ENCODE measurements at regions not wholly inside any gene's neighbourhood (a gene's known extent, or its start where the extent isn't known, plus 50 kb on each side); places are given as distances from the start of the nearest gene placed in this dataset.

DNA sequence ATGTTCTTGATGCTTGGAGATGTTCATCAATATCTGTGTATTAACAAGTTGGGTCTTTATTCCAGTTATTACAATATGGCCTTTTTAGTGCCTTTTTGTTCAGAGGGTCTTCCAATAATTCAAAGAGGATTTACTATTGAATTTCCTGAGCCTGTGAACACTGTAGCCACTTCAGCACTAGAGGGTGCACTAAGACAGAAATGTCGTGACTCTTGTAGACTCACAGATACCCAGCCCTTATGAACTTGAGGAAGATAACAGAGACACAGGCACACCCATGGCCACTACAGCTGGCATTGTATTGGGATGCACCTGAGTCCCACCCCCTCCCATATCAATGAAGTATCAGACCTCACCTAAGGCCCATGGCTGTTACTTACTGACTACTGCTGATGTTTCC is 54.4 kb upstream of the ACTRT1 start:
- no peaks in the 10 kb centered on the region for H3K36me3 ChIP-seq
- no peak overlapping the region for H3K9ac ChIP-seq (ENCODE audit: low read depth in 2 of 2, low read length in 2 of 2)
- H3K4me1 ChIP-seq, result no peaks in the 10 kb centered on the region
- TF ChIP-seq, protein P1, sequence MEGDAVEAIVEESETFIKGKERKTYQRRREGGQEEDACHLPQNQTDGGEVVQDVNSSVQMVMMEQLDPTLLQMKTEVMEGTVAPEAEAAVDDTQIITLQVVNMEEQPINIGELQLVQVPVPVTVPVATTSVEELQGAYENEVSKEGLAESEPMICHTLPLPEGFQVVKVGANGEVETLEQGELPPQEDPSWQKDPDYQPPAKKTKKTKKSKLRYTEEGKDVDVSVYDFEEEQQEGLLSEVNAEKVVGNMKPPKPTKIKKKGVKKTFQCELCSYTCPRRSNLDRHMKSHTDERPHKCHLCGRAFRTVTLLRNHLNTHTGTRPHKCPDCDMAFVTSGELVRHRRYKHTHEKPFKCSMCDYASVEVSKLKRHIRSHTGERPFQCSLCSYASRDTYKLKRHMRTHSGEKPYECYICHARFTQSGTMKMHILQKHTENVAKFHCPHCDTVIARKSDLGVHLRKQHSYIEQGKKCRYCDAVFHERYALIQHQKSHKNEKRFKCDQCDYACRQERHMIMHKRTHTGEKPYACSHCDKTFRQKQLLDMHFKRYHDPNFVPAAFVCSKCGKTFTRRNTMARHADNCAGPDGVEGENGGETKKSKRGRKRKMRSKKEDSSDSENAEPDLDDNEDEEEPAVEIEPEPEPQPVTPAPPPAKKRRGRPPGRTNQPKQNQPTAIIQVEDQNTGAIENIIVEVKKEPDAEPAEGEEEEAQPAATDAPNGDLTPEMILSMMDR (IDR thresholded peaks at IDR 0.05), result no peak
- intact Hi-C loops (cut with DNase I), result loop anchor here (5.0 kb wide), 1 partner anchor 871 kb away; no protein-coding TSS in a partner anchor
- no peaks in the 10 kb centered on the region for H3K27me3 ChIP-seq
- no peak overlapping the region for H3K4me3 ChIP-seq
- no peak overlapping the region for H3K27ac ChIP-seq
- no peak for DNase-seq
- H3K9me3 ChIP-seq, result no peaks in the 10 kb centered on the region

DNA sequence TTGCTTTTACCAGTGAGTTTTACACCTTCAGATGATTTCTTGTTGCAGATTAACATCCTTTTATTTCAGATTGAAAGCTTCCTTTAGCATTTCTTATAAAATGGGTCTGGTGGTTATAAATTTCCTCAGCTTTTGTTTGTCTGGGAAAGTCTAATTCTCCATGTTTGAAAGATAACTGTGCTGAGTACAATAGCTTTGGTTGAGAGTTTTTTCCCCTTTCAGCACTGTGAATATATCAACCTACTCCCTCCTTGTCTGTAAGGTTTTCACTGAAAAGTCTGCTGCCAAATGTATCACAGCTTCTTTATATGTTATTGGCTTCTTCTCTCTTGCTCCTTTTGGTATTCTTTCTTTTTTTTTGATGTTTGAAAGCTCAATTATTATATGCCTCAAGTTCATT is 53.5 kb upstream of the ACTRT1 start:
- Histone ChIP-seq H3K36me3 (no peaks in the 10 kb centered on the region), H3K9me3 (no peaks in the 10 kb centered on the region), H3K4me1 (no peaks in the 10 kb centered on the region), H3K27me3 (no peaks in the 10 kb centered on the region), H3K27ac (no peak overlapping the region), H3K9ac (ENCODE audit: low read depth in 2 of 2, low read length in 2 of 2) (no peak overlapping the region), H3K4me3 (no peak overlapping the region)
- intact Hi-C loops (cut with DNase I), result loop anchor here (5.0 kb wide), 1 partner anchor 872 kb away; no protein-coding TSS in a partner anchor
- TF ChIP-seq, protein P1 (IDR thresholded peaks at IDR 0.05), result no peak
- DNase-seq, result no peak

Data from colonic mucosa (tissue), 4 donors.